ENCODE measurements at regions not wholly inside any gene's neighbourhood (a gene's known extent, or its start where the extent isn't known, plus 50 kb on each side); places are given as distances from the start of the nearest gene placed in this dataset.
"Not testable (repeated sequence)": the region's sequence is repeated elsewhere in the genome, so short reads cannot be mapped to it uniquely, and the experiment has no call there.

GRCh38 chr4:82115183-82115582, 258.6 kb downstream of the HNRNPD start:
- POLR2A ChIA-PET (ENCODE audit: partially characterized antibody); H3K18ac ChIP-seq (ENCODE audit: extremely low read depth, low read length); H3K14ac ChIP-seq (ENCODE audit: insufficient read length); H2BK20ac ChIP-seq (ENCODE audit: low read length); H3K56ac ChIP-seq (replicated peaks; ENCODE audit: insufficient read length, low read depth, low read length); H2BK12ac ChIP-seq (ENCODE audit: low read depth, low read length); H3K23me2 ChIP-seq (ENCODE audit: low read depth, low read length); H4K8ac ChIP-seq (ENCODE audit: extremely low read depth, insufficient read depth, low read length); H3K4me3 ChIP-seq (ENCODE audit: extremely low read depth in 1 of 4, insufficient read depth in 2 of 4, low read depth in 3 of 4, low read length in 4 of 4); H3K27me3 ChIP-seq (replicated peaks in 1 of 4; ENCODE audit: control insufficient read depth in 3 of 4, extremely low read depth in 1 of 4, insufficient read depth in 3 of 4, low read length in 3 of 4); H2BK5ac ChIP-seq (ENCODE audit: low read depth, low read length); H3K27ac ChIP-seq (ENCODE audit: low read depth, low read length); H2AK5ac ChIP-seq (ENCODE audit: low read depth, low read length); H3K79me1 ChIP-seq (ENCODE audit: low read depth, low read length); H3K36me3 ChIP-seq (ENCODE audit: control insufficient read depth in 2 of 4, insufficient read depth in 4 of 4, low read length in 3 of 4); H2BK120ac ChIP-seq (replicated peaks; ENCODE audit: low read depth, low read length); H3K23ac ChIP-seq (ENCODE audit: insufficient read length); DNase-seq (ENCODE audit: low read depth in 1 of 2, low spot score in 2 of 2); H4K5ac ChIP-seq (ENCODE audit: insufficient read length, low read depth, low read length); H3K9ac ChIP-seq (replicated peaks in 1 of 4; ENCODE audit: extremely low read depth in 1 of 4, low read depth in 3 of 4, low read length in 3 of 4); H4K91ac ChIP-seq (replicated peaks; ENCODE audit: insufficient read length, low read length); H3K9me3 ChIP-seq (ENCODE audit: insufficient read depth in 2 of 2, low read depth in 1 of 2, low read length in 1 of 2); H4K20me1 ChIP-seq (replicated peaks in 1 of 2; ENCODE audit: control insufficient read depth in 1 of 2, insufficient read depth in 2 of 2, low read length in 2 of 2); H2AFZ ChIP-seq (ENCODE audit: low read length); H2BK15ac ChIP-seq (ENCODE audit: low read length); FAIRE-seq; H3K4ac ChIP-seq (replicated peaks; ENCODE audit: insufficient read length, low read depth, low read length); H3K4me1 ChIP-seq (replicated peaks in 1 of 4; ENCODE audit: control insufficient read depth in 3 of 4, insufficient read depth in 4 of 4, low read length in 3 of 4); H3K4me2 ChIP-seq (ENCODE audit: insufficient read depth in 1 of 2, low read depth in 2 of 2, low read length in 2 of 2); H3K79me2 ChIP-seq (ENCODE audit: control insufficient read depth in 1 of 2, insufficient read depth in 2 of 2, low read length in 2 of 2): not testable (repeated sequence)
- CTCF ChIA-PET (ENCODE audit: partially characterized antibody): interaction anchor here (0.9 kb wide), 1 partner anchor 154 kb away, joined by 3 read pairs; no protein-coding TSS in a partner anchor
- WGBS, 2 experiments (ENCODE audit: extremely low coverage in 1 of 2, insufficient coverage in 1 of 2, insufficient read length in 1 of 2, insufficient replicate concordance in 2 of 2, low coverage in 1 of 2, low lambda C conversion rate in 2 of 2, missing lambda C conversion rate in 1 of 2): 95% methylated on average over 2 of the region's 3 CpGs; no CpG with 5 or more reads in 1 of the 2 experiments

Data from H1 (cell line).